PC-9 (cell line): ENCODE measurements at regions not wholly inside any gene's neighbourhood (a gene's known extent, or its start where the extent isn't known, plus 50 kb on each side); places are given as distances from the start of the nearest gene placed in this dataset.

Experiments used
- EZH2 ChIP-seq: fragments of 200-600 bp; sonication (generic); IDR thresholded peaks from 2 replicates; pipeline ENCODE4 v1.8.0; 2017; ENCODE audit warnings: antibody characterized with exemption, low read depth
- TF ChIP-seq, protein P1 (sequence below): fragments of 200-600 bp; sonication (generic); conservative IDR thresholded peaks from 2 replicates; pipeline ENCODE4 v1.6.1; 2017; ENCODE audit warnings: mixed run types, antibody characterized with exemption, mild to moderate bottlenecking, moderate library complexity

DNA sequence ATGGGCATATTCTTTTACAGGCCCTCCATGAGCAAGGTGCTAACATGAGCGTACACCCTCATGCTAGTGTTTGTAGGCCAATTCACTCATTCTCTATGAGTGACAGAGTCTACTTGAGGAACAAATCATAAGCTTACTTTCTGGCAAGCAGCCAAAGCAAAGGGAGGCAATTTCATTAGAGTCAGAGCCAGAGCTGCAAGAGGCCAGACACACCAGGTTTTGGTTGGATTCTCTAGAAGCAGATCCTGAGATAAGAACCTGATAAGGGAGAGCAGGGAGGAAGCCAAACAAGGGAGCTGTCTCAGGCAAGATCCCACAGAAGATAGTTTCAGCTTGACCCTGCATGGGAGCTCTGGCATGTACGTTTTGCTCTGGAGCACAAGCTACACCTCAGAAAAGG lies 214.1 kb upstream of the CTNNB1 start:
- TF ChIP-seq, protein P1, sequence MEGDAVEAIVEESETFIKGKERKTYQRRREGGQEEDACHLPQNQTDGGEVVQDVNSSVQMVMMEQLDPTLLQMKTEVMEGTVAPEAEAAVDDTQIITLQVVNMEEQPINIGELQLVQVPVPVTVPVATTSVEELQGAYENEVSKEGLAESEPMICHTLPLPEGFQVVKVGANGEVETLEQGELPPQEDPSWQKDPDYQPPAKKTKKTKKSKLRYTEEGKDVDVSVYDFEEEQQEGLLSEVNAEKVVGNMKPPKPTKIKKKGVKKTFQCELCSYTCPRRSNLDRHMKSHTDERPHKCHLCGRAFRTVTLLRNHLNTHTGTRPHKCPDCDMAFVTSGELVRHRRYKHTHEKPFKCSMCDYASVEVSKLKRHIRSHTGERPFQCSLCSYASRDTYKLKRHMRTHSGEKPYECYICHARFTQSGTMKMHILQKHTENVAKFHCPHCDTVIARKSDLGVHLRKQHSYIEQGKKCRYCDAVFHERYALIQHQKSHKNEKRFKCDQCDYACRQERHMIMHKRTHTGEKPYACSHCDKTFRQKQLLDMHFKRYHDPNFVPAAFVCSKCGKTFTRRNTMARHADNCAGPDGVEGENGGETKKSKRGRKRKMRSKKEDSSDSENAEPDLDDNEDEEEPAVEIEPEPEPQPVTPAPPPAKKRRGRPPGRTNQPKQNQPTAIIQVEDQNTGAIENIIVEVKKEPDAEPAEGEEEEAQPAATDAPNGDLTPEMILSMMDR, result no peak
- TF ChIP-seq EZH2, result no peak
